Activated CD8-positive, alpha-beta T cell treated with anti-CD3 and anti-CD28 coated beads for 36 hours (primary cell): ENCODE measurements at regions not wholly inside any gene's neighbourhood (a gene's known extent, or its start where the extent isn't known, plus 50 kb on each side); places are given as distances from the start of the nearest gene placed in this dataset.

Experiments
- ATAC-seq: fragments of 200-7000 bp; cut with Tn5 transposase; one replicate; pipeline ENCODE4 v1.10.0; 2021; ENCODE audit warnings: mild to moderate bottlenecking, moderate library complexity
- CTCF ChIA-PET: fragments of 350-600 bp; sonication (Branson Sonifier 250); formaldehyde crosslinking; loops from one replicate; lab custom pipeline; 2021; ENCODE audit warnings: antibody characterized with exemption; lab: Charles Lee
- POLR2A ChIA-PET: fragments of 350-600 bp; sonication (Branson Sonifier 250); formaldehyde crosslinking; loops from one replicate; lab custom pipeline; 2021; ENCODE audit warnings: antibody characterized with exemption; lab: Charles Lee
- DNase-seq: peaks from one replicate; pipeline ENCODE4 v3.0.0-alpha.2; 2020
- H3K27ac Mint-ChIP-seq: one replicate; pipeline ENCODE4 v1.8.0; 2021; ENCODE audit warnings: mild to moderate bottlenecking, mixed read lengths
- H3K27me3 Mint-ChIP-seq: one replicate; pipeline ENCODE4 v1.8.0; 2021; ENCODE audit warnings: mixed read lengths
- H3K36me3 Mint-ChIP-seq: one replicate; pipeline ENCODE4 v1.8.0; 2021; ENCODE audit warnings: low read depth, mixed read lengths
- H3K4me1 Mint-ChIP-seq: one replicate; pipeline ENCODE4 v1.8.0; 2021; ENCODE audit warnings: low read depth, mixed read lengths
- H3K4me3 Mint-ChIP-seq: one replicate; pipeline ENCODE4 v1.8.0; 2021; ENCODE audit warnings: mild to moderate bottlenecking, moderate library complexity, mixed read lengths
- H3K9me3 Mint-ChIP-seq: one replicate; pipeline ENCODE4 v1.8.0; 2021; ENCODE audit warnings: mixed read lengths
- CTCF ChIP-seq: fragments of 200-600 bp; IDR thresholded peaks from one replicate; pipeline ENCODE4 v1.8.0; 2022; ENCODE audit warnings: antibody characterized with exemption, mild to moderate bottlenecking
- intact Hi-C: fragments of 100-400 bp; cut with micrococcal nuclease; formaldehyde crosslinking; loops from one replicate; pipeline ENCODE4 v1.10.0; 2022

DNA sequence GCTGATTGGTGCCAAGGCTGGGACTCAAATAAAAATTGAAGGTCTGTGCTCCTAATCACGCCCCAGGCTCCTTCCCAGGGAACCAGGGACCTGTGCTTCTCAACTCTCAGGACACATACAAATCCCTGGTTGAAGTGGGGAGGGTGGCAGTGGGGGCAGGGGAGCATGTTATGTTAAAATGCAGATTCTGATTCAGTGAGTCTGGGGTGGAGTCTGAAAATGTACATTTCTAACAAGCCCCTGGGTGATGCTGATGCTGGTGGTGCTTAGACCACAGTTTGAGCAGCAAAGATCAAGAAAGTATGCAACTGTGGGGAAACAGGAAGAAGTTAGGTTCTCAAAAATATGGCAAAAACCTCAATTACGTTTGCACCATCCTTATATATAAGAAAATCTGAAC lies 236.5 kb downstream of the MAGEB17 start:
- Mint-ChIP-seq H3K27me3 (no peaks in the 10 kb centered on the region), H3K36me3 (no peaks in the 10 kb centered on the region), H3K4me3 (no peak overlapping the region), H3K27ac (no peak overlapping the region), H3K4me1 (no peaks in the 10 kb centered on the region), H3K9me3 (no peaks in the 10 kb centered on the region)
- no peak for TF ChIP-seq CTCF
- ATAC-seq: no peak
- intact Hi-C loops: no loop called here
- CTCF ChIA-PET: no interaction called here
- no peak for DNase-seq
- POLR2A ChIA-PET: no interaction called here

DNA sequence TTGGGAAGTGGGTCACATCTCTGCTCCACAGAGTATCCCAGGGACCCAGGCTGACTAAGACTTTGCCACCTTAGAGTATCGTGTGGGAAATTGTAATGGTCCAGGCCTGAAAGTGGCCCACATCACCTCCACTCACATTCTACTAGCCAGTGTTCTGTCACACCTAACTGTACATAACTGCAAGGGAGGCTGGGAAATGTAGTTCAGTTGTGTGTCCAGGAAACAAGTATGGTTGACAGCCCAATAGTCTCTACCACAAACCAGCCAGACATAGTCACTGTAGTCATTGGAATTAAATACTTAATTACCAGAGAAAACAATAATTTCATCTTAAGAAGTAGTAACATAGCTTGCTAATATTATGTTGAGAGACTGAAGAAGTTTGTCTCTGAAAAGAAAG lies 233.4 kb upstream of the S100G start:
- Mint-ChIP-seq H3K36me3 (no peaks in the 10 kb centered on the region), H3K27me3 (peaks cover 3% of the 10 kb centered on the region), H3K4me1 (no peaks in the 10 kb centered on the region), H3K9me3 (no peaks in the 10 kb centered on the region), H3K27ac (no peak overlapping the region), H3K4me3 (no peak overlapping the region)
- DNase-seq (no peak), ATAC-seq (no peak)
- ChIA-PET CTCF (interaction anchor here (1.0 kb wide), 1 partner anchor 255 kb away, joined by 3 read pairs; no protein-coding TSS in a partner anchor), POLR2A (no interaction called here)
- TF ChIP-seq CTCF: no peak
- intact Hi-C loops: no loop called here

DNA sequence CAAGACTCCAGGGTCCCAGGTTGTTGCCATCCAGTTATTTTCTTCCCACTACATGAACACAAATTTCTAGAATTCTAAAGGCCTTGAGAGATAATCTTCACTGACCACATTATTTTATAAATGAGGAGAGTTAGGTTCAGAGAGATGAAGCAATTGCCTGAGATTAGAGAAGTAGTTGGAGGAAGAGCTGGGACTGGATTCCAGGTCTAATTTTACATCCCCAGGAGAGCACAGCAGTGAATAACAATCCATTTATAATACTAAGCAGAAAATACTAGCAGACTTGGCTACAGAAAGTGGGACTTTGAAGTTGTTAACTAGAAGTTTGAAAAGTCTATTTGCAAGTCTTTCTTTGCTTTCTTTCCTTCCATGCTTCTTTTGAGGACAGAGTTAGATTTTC lies 231.3 kb upstream of the S100G start:
- no peak for TF ChIP-seq CTCF
- POLR2A ChIA-PET: no interaction called here
- intact Hi-C loops: no loop called here
- ATAC-seq (no peak), DNase-seq (no peak)
- CTCF ChIA-PET: no interaction called here
- Mint-ChIP-seq H3K27me3 (no peaks in the 10 kb centered on the region), H3K4me1 (no peaks in the 10 kb centered on the region), H3K4me3 (no peak overlapping the region), H3K27ac (no peak overlapping the region), H3K36me3 (no peaks in the 10 kb centered on the region), H3K9me3 (no peaks in the 10 kb centered on the region)

DNA sequence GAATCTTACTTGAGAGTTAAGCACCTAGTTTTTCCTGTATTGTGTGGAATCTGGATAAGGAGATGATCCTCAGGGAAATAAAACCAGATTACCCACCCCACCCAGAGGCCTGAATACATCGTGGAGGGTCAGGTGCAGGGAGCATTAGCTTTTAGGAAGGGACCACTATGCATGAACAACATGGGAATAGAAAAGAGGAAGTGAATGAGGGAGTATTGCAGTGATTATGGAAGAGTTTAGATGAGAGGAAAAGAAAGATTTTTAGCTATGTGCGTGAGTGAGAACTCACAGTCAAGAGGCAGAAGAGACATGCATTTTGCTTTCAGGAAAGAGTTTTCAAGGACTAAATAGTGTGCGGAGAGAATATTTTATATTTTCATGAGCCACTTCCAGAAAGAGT lies 222.3 kb upstream of the S100G start:
- ChIA-PET POLR2A (no interaction called here), CTCF (interaction anchor here (2.0 kb wide), 1 partner anchor 10 kb away, joined by 7 read pairs; no protein-coding TSS in a partner anchor)
- Mint-ChIP-seq H3K4me3 (no peak overlapping the region), H3K36me3 (no peaks in the 10 kb centered on the region), H3K9me3 (no peaks in the 10 kb centered on the region), H3K27ac (no peak overlapping the region), H3K27me3 (no peaks in the 10 kb centered on the region), H3K4me1 (peaks cover 14% of the 10 kb centered on the region)
- intact Hi-C loops: no loop called here
- DNase-seq (no peak), ATAC-seq (no peak)
- TF ChIP-seq CTCF: no peak

- ChIA-PET CTCF (no interaction called here), POLR2A (no interaction called here)
- ATAC-seq: no peak
- no peak for DNase-seq
- Mint-ChIP-seq H3K27me3 (no peaks in the 10 kb centered on the region), H3K9me3 (no peaks in the 10 kb centered on the region), H3K4me3 (no peak overlapping the region), H3K27ac (no peak overlapping the region), H3K36me3 (no peaks in the 10 kb centered on the region), H3K4me1 (peaks cover 18% of the 10 kb centered on the region)
- intact Hi-C loops: no loop called here
- TF ChIP-seq CTCF: no peak
Observed at GRCh38 chrX:16429406-16429805, 220.6 kb upstream of the S100G start.
